D721Med (cell line): ENCODE measurements at regions not wholly inside any gene's neighbourhood (a gene's known extent, or its start where the extent isn't known, plus 50 kb on each side); places are given as distances from the start of the nearest gene placed in this dataset.

Experiments used
- DNase-seq: peaks from one replicate; pipeline ENCODE4 v3.0.0; 2011; ENCODE audit warnings: low spot score; ENCODE audit not compliant: insufficient read length
- FAIRE-seq: peaks from 2 replicates; lab custom pipeline; 2011; peaks lifted over from hg19 to GRCh38; lab: Jason Lieb, UNC
- CTCF ChIP-seq: IDR thresholded peaks from 2 replicates; pipeline ENCODE4 v1.5.1; 2012; ENCODE audit warnings: mild to moderate bottlenecking, control low read depth; ENCODE audit not compliant: insufficient read depth; ENCODE audit errors: missing control alignments

GRCh38 chr11:43222215-43222614 is 89.6 kb upstream of the API5 start:
- TF ChIP-seq CTCF = no peak
- DNase-seq = no peak
- no peak for FAIRE-seq

GRCh38 chr11:43223026-43223425 is 88.8 kb upstream of the API5 start:
- no peak for DNase-seq
- FAIRE-seq = no peak
- TF ChIP-seq CTCF = no peak

GRCh38 chr11:43234881-43235280 is 76.9 kb upstream of the API5 start:
- FAIRE-seq (no peak), DNase-seq (no peak)
- TF ChIP-seq CTCF = no peak

GRCh38 chr11:43238341-43238740 is 73.5 kb upstream of the API5 start:
- DNase-seq (no peak), FAIRE-seq (no peak)
- no peak for TF ChIP-seq CTCF

- no peak for FAIRE-seq
- no peak for TF ChIP-seq CTCF
Measured at GRCh38 chr11:43239791-43240190, 72.0 kb upstream of the API5 start.

GRCh38 chr11:43242401-43242800 is 69.4 kb upstream of the API5 start:
- no peak for FAIRE-seq
- TF ChIP-seq CTCF = no peak
- no peak for DNase-seq

More at GRCh38 chr11:43239791-43240190, 72.0 kb upstream of the API5 start:
- DNase-seq = no peak

- DNase-seq (no peak), FAIRE-seq (no peak)
- TF ChIP-seq CTCF = no peak
Measured at GRCh38 chr11:43243927-43244326, 67.9 kb upstream of the API5 start.
